NCI-H526 (cell line): ENCODE measurements at regions not wholly inside any gene's neighbourhood (a gene's known extent, or its start where the extent isn't known, plus 50 kb on each side); places are given as distances from the start of the nearest gene placed in this dataset.

Source experiments
- DNase-seq, 2 experiments: peaks; one replicate each; lab custom pipeline; 2025; lab: John Stamatoyannopoulos, UW

GRCh38 chr1:67560580-67561255 is 124.3 kb upstream of the GADD45A start:
- DNase-seq = no peak

- peak; percentile 80 to 93 for DNase-seq
Measured at GRCh38 chr1:67561704-67562113, 123.3 kb upstream of the GADD45A start.

GRCh38 chr1:67563684-67564083 is 121.3 kb upstream of the GADD45A start:
- no peak for DNase-seq

GRCh38 chr1:67564193-67564592 is 120.8 kb upstream of the GADD45A start:
- DNase-seq = no peak

- no peak for DNase-seq
Measured at GRCh38 chr1:67566803-67567377, 118.1 kb upstream of the GADD45A start.

GRCh38 chr1:67570486-67571143 is 114.4 kb upstream of the GADD45A start:
- DNase-seq = no peak

GRCh38 chr1:67571406-67571805 is 113.6 kb upstream of the GADD45A start:
- no peak for DNase-seq

GRCh38 chr1:67571901-67572593 is 113.0 kb upstream of the GADD45A start:
- no peak for DNase-seq

GRCh38 chr1:67572594-67573221 is 112.3 kb upstream of the GADD45A start:
- DNase-seq = peak in 1 of 2 experiments; percentile 50

GRCh38 chr1:67573311-67573872 is 111.6 kb upstream of the GADD45A start:
- no peak for DNase-seq

GRCh38 chr1:67574221-67574620 is 110.8 kb upstream of the GADD45A start:
- DNase-seq = no peak

- peak in 1 of 2 experiments; percentile 13 for DNase-seq
Measured at GRCh38 chr1:67575861-67576260, 109.1 kb upstream of the GADD45A start.

GRCh38 chr1:67576474-67576873 is 108.5 kb upstream of the GADD45A start:
- no peak for DNase-seq

- no peak for DNase-seq
Measured at GRCh38 chr1:67577646-67578045, 107.4 kb upstream of the GADD45A start.

- DNase-seq = no peak
Measured at GRCh38 chr1:67578397-67579020, 106.5 kb upstream of the GADD45A start.

- DNase-seq = no peak
Measured at GRCh38 chr1:67579623-67580394, 105.2 kb upstream of the GADD45A start.

- DNase-seq = no peak
Measured at GRCh38 chr1:67580691-67581403, 104.2 kb upstream of the GADD45A start.

GRCh38 chr1:67582625-67583461 is 102.2 kb upstream of the GADD45A start:
- no peak for DNase-seq

GRCh38 chr1:67583462-67583950 is 101.5 kb upstream of the GADD45A start:
- no peak for DNase-seq
